Hepatocyte (in vitro differentiated cells): ENCODE measurements at regions not wholly inside any gene's neighbourhood (a gene's known extent, or its start where the extent isn't known, plus 50 kb on each side); places are given as distances from the start of the nearest gene placed in this dataset.

Experiments
- DNase-seq: peaks from one replicate; pipeline ENCODE4 v3.0.0-alpha.2; 2016; ENCODE audit warnings: low spot score
- H2AFZ ChIP-seq: fragments of 200-600 bp; sonication (generic); 2 replicates; pipeline ENCODE4 v1.6.0; 2016; ENCODE audit warnings: antibody characterized with exemption, mild to moderate bottlenecking
- H3K27ac ChIP-seq: fragments of 200-600 bp; sonication (generic); 2 replicates; pipeline ENCODE4 v1.5.1; 2016; ENCODE audit warnings: mild to moderate bottlenecking
- H3K27me3 ChIP-seq: fragments of 200-600 bp; sonication (generic); 2 replicates; pipeline ENCODE4 v1.6.1; 2016
- H3K36me3 ChIP-seq: fragments of 200-600 bp; sonication (generic); replicated peaks from 2 replicates; pipeline ENCODE4 v1.5.1; 2016; ENCODE audit warnings: low read depth; ENCODE audit not compliant: insufficient read depth
- H3K4me1 ChIP-seq: fragments of 200-600 bp; sonication (generic); 2 replicates; pipeline ENCODE4 v1.5.1; 2016; ENCODE audit warnings: mild to moderate bottlenecking, moderate library complexity; ENCODE audit not compliant: insufficient read depth
- H3K4me2 ChIP-seq: fragments of 200-600 bp; sonication (generic); 2 replicates; pipeline ENCODE4 v1.6.0; 2016
- H3K4me3 ChIP-seq: fragments of 200-600 bp; sonication (generic); 2 replicates; pipeline ENCODE4 v1.5.1; 2016; ENCODE audit warnings: mild to moderate bottlenecking
- H3K79me2 ChIP-seq: fragments of 200-600 bp; sonication (generic); 2 replicates; pipeline ENCODE4 v1.6.0; 2017; ENCODE audit warnings: mild to moderate bottlenecking
- H3K9me2 ChIP-seq: fragments of 200-600 bp; sonication (generic); replicated peaks from 2 replicates; pipeline ENCODE4 v1.6.0; 2017; ENCODE audit warnings: mild to moderate bottlenecking; ENCODE audit not compliant: insufficient read depth
- H3K9me3 ChIP-seq: fragments of 200-600 bp; sonication (generic); 2 replicates; pipeline ENCODE4 v1.5.1; 2016; ENCODE audit warnings: low read depth, mild to moderate bottlenecking
- H4K20me1 ChIP-seq: fragments of 200-600 bp; sonication (generic); 2 replicates; pipeline ENCODE4 v1.6.0; 2016; ENCODE audit warnings: mild to moderate bottlenecking; ENCODE audit not compliant: insufficient read depth, poor library complexity, severe bottlenecking
- CTCF ChIP-seq: fragments of 200-600 bp; sonication (generic); IDR thresholded peaks from 2 replicates; pipeline ENCODE4 v1.5.1; 2016; ENCODE audit warnings: antibody characterized with exemption, mild to moderate bottlenecking; ENCODE audit not compliant: poor library complexity
- EZH2 ChIP-seq: fragments of 200-600 bp; sonication (generic); IDR thresholded peaks from 2 replicates; pipeline ENCODE4 v1.6.1; 2016; ENCODE audit warnings: antibody characterized with exemption, mild to moderate bottlenecking, borderline replicate concordance
- EZH2phosphoT487 ChIP-seq: fragments of 200-600 bp; sonication (generic); IDR thresholded peaks from one replicate; pipeline ENCODE4 v1.6.1; 2018; ENCODE audit warnings: antibody characterized with exemption, mild to moderate bottlenecking, low read depth, moderate library complexity; ENCODE audit not compliant: unreplicated experiment, severe bottlenecking
- WGBS: methylation state at CpG from one replicate; pipeline ENCODE4 v1.1.6; 2016; ENCODE audit warnings: low lambda C conversion rate; ENCODE audit errors: missing lambda C conversion rate; 5-methylcytosine and 5-hydroxymethylcytosine counted together

DNA sequence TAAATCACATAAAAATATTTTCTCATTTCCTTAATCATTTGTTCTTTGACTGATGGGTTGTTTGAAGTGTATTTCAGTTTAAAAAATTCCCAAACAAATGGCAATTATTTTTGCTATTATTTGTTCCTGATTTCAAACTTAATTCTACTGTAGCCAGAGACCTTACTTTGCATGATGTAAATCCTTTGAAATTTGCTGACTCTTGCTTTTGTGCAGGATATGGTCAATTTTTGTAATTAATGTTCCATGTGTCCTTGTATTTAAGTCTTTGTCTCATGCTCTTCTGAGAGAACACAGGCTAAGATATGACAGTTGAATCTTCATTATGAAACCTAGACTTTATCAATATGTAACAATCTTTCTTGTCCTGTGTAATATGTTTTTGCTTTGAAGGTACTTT, 295.0 kb upstream of the CHD6 start:
- no peak overlapping the region for H2AFZ ChIP-seq

DNA sequence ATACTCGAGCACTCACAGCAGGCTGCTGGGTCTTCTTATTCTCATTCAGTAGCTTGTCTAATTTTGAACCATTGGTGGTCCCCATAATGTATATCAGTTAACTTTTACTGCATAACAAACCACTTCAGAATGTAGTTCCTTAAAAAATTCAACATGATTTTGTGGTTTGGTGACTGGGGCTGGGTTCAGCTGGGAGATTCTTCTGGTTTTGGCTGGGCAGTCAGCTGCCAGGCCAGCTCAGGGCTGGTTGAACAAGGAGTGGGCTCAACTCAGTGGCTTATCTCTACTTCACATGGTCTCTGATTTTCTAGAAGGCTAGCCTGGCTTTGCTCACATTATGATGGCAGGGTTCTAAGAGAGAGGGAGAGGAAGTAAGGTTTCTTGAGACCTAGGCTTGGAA, 292.4 kb upstream of the CHD6 start:
- Histone ChIP-seq H3K27me3 (no peaks in the 10 kb centered on the region), H3K4me1 (no peaks in the 10 kb centered on the region), H4K20me1 (no peaks in the 10 kb centered on the region), H3K4me3 (no peak overlapping the region), H3K9me3 (no peaks in the 10 kb centered on the region), H3K9me2 (no peaks in the 10 kb centered on the region), H3K4me2 (no peak overlapping the region), H3K79me2 (no peaks in the 10 kb centered on the region), H3K36me3 (no peaks in the 10 kb centered on the region), H3K27ac (no peak overlapping the region), H2AFZ (no peak overlapping the region)
- no peak for TF ChIP-seq EZH2phosphoT487
- no peak for DNase-seq
- 68% methylated on average over 1 of the region's 1 CpG for WGBS

More for the DNA sequence above, 295.0 kb upstream of the CHD6 start:
- TF ChIP-seq CTCF = no peak
- no peak for TF ChIP-seq EZH2phosphoT487
- TF ChIP-seq EZH2 = no peak
- no peaks in the 10 kb centered on the region for H4K20me1 ChIP-seq
- H3K79me2 ChIP-seq = no peaks in the 10 kb centered on the region
- no peaks in the 10 kb centered on the region for H3K36me3 ChIP-seq
- H3K4me1 ChIP-seq = no peaks in the 10 kb centered on the region
- no peak overlapping the region for H3K4me3 ChIP-seq
- H3K9me2 ChIP-seq = no peaks in the 10 kb centered on the region
- no peak overlapping the region for H3K27ac ChIP-seq
- no peaks in the 10 kb centered on the region for H3K9me3 ChIP-seq
- DNase-seq = no peak
- no peak overlapping the region for H3K4me2 ChIP-seq
- H3K27me3 ChIP-seq = no peaks in the 10 kb centered on the region

- H3K27me3 ChIP-seq = no peaks in the 10 kb centered on the region
- WGBS = 78% methylated on average over 4 of the region's 4 CpGs
Measured at GRCh38 chr20:41905199-41905598, 287.0 kb upstream of the CHD6 start.

DNA sequence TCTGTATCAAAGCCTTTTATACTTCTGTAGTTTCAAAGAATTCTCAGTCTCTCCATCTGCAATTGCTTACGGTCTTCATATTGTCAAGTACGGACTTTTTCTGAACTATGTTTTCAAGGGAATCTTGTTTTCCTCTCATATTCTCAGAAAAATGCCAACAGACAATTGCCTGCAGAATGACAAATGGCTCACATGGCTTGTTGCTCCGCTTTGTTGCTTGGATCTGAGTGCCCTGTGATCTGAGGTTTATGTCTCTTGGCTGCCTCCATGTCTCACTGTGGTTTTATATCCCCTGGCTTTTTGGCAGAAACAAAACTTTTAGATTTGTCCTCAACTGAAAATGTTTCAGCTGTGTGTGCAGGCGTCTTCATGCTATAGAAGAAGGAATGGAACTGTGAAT, 285.4 kb upstream of the CHD6 start:
- Histone ChIP-seq H3K36me3 (no peaks in the 10 kb centered on the region), H3K4me2 (no peak overlapping the region), H3K27me3 (no peaks in the 10 kb centered on the region), H4K20me1 (no peaks in the 10 kb centered on the region), H3K27ac (no peak overlapping the region), H3K79me2 (no peaks in the 10 kb centered on the region), H3K4me1 (no peaks in the 10 kb centered on the region), H2AFZ (no peak overlapping the region), H3K9me3 (no peaks in the 10 kb centered on the region), H3K4me3 (no peak overlapping the region), H3K9me2 (no peaks in the 10 kb centered on the region)
- DNase-seq = no peak
- WGBS = 82% methylated on average over 4 of the region's 4 CpGs
- no peak for TF ChIP-seq CTCF
- TF ChIP-seq EZH2 = no peak

More at GRCh38 chr20:41905199-41905598, 287.0 kb upstream of the CHD6 start:
- Histone ChIP-seq H2AFZ (no peak overlapping the region), H4K20me1 (no peaks in the 10 kb centered on the region), H3K9me3 (no peaks in the 10 kb centered on the region), H3K79me2 (no peaks in the 10 kb centered on the region), H3K27ac (no peak overlapping the region), H3K4me1 (no peaks in the 10 kb centered on the region), H3K4me2 (no peak overlapping the region), H3K4me3 (no peak overlapping the region), H3K9me2 (no peaks in the 10 kb centered on the region), H3K36me3 (no peaks in the 10 kb centered on the region)
- no peak for DNase-seq
- TF ChIP-seq EZH2 (no peak), EZH2phosphoT487 (no peak), CTCF (no peak)
